Keratinocyte (primary cell): ENCODE measurements at regions not wholly inside any gene's neighbourhood (a gene's known extent, or its start where the extent isn't known, plus 50 kb on each side); places are given as distances from the start of the nearest gene placed in this dataset.

Experiments used
- DNase-seq: peaks from one replicate; pipeline ENCODE4 v3.0.0-alpha.2; 2011; ENCODE audit warnings: low read depth, missing footprints, low spot score
- FAIRE-seq: peaks from 2 replicates; lab custom pipeline; 2011; peaks lifted over from hg19 to GRCh38; lab: Jason Lieb, UNC
- H2AFZ ChIP-seq: 2 replicates; pipeline ENCODE4 v1.6.0; 2012; ENCODE audit warnings: low read length, control low read depth, inconsistent platforms; ENCODE audit not compliant: control insufficient read depth
- H3K27ac ChIP-seq: 2 replicates; pipeline ENCODE4 v1.5.1; 2011; ENCODE audit warnings: low read length; ENCODE audit not compliant: control insufficient read depth, insufficient read depth
- H3K27me3 ChIP-seq: 3 replicates; pipeline ENCODE4 v1.6.0; 2011; ENCODE audit warnings: low read length; ENCODE audit not compliant: control insufficient read depth, insufficient read depth; ENCODE audit errors: extremely low read depth
- H3K36me3 ChIP-seq, 2 experiments: 2 replicates in 1 of 2; 3 replicates in 1 of 2; pipeline ENCODE4 v1.5.1; 2011; ENCODE audit warnings: low read length in 2 of 2, mild to moderate bottlenecking in 1 of 2; ENCODE audit not compliant: control insufficient read depth in 2 of 2, insufficient read depth in 2 of 2; ENCODE audit errors: extremely low read depth in 1 of 2
- H3K4me1 ChIP-seq: 3 replicates; pipeline ENCODE4 v1.5.1; 2011; ENCODE audit warnings: low read length; ENCODE audit not compliant: control insufficient read depth, insufficient read depth; ENCODE audit errors: extremely low read depth
- H3K4me2 ChIP-seq: 3 replicates; pipeline ENCODE4 v1.6.0; 2011; ENCODE audit warnings: low read depth, low read length; ENCODE audit not compliant: control insufficient read depth, insufficient read depth; ENCODE audit errors: extremely low read depth
- H3K4me3 ChIP-seq, 3 experiments: fragments of 200-600 bp in 1 of 3; sonication (generic) in 1 of 3; 2 replicates in 2 of 3; 3 replicates in 1 of 3; pipeline ENCODE4 v1.5.1; 2011 to 2016; ENCODE audit warnings: low read length in 3 of 3, mild to moderate bottlenecking in 3 of 3, control low read depth in 2 of 3, inconsistent platforms in 1 of 3, low read depth in 1 of 3, mixed read lengths in 1 of 3, mixed run types in 1 of 3, moderate library complexity in 1 of 3; ENCODE audit not compliant: control insufficient read depth in 2 of 3, insufficient read depth in 2 of 3; ENCODE audit errors: extremely low read depth in 1 of 3
- H3K79me2 ChIP-seq: 2 replicates; pipeline ENCODE4 v1.6.0; 2012; ENCODE audit warnings: low read length; ENCODE audit not compliant: control insufficient read depth, insufficient read depth
- H3K9ac ChIP-seq: 3 replicates; pipeline ENCODE4 v1.6.0; 2011; ENCODE audit warnings: low read length; ENCODE audit not compliant: control insufficient read depth, insufficient read depth; ENCODE audit errors: extremely low read depth
- H3K9me1 ChIP-seq: 3 replicates; pipeline ENCODE4 v1.6.0; 2011; ENCODE audit warnings: low read length; ENCODE audit not compliant: control insufficient read depth, insufficient read depth; ENCODE audit errors: extremely low read depth
- H3K9me3 ChIP-seq: 2 replicates; pipeline ENCODE4 v1.5.1; 2012; ENCODE audit warnings: low read depth, low read length; ENCODE audit not compliant: control insufficient read depth
- H4K20me1 ChIP-seq: 3 replicates; pipeline ENCODE4 v1.6.0; 2011; ENCODE audit warnings: low read length; ENCODE audit not compliant: control insufficient read depth, insufficient read depth; ENCODE audit errors: extremely low read depth
- CTCF ChIP-seq, 3 experiments: IDR thresholded peaks in 1 of 3; conservative IDR thresholded peaks in 1 of 3; optimal IDR thresholded peaks in 1 of 3; 2 replicates in 2 of 3; 3 replicates in 1 of 3; pipeline versions ENCODE3 to v1.5.1; 2011; ENCODE audit warnings: low read length in 3 of 3, mild to moderate bottlenecking in 3 of 3, moderate library complexity in 2 of 3, control low read depth in 1 of 3, inconsistent platforms in 1 of 3; ENCODE audit not compliant: insufficient read depth in 2 of 3; ENCODE audit errors: extremely low read depth in 1 of 3
- EZH2 ChIP-seq: IDR thresholded peaks from one replicate; pipeline ENCODE4 v1.6.1; 2012; ENCODE audit warnings: inconsistent platforms, mild to moderate bottlenecking, low read length, moderate library complexity
- dilution Hi-C: fragments of 300-500 bp; cut with MboI; formaldehyde crosslinking; loops from one replicate; pipeline ENCODE4 v1.7.0; 2020; ENCODE audit warnings: low sequenced_read_pairs; ENCODE audit not compliant: extremely low pct_ligation_motif_present

- Histone ChIP-seq H3K27me3 (no peaks in the 10 kb centered on the region), H3K36me3 (no peaks in the 10 kb centered on the region), H3K9me1 (no peaks in the 10 kb centered on the region), H3K79me2 (no peaks in the 10 kb centered on the region), H3K27ac (no peak overlapping the region), H3K4me2 (no peak overlapping the region), H3K9ac (no peak overlapping the region), H4K20me1 (no peaks in the 10 kb centered on the region), H3K9me3 (no peaks in the 10 kb centered on the region), H2AFZ (no peak overlapping the region), H3K4me1 (no peaks in the 10 kb centered on the region), H3K4me3 (no peak overlapping the region)
- no peak for TF ChIP-seq EZH2
- FAIRE-seq: no peak
- dilution Hi-C loops: no loop called here
- no peak for DNase-seq
Measured at GRCh38 chr2:853203-853870, 97.3 kb upstream of the SNTG2 start.

- Histone ChIP-seq H3K4me1 (no peaks in the 10 kb centered on the region), H3K79me2 (no peaks in the 10 kb centered on the region), H3K4me2 (no peak overlapping the region), H3K9me1 (no peaks in the 10 kb centered on the region), H3K9me3 (peaks cover 5% of the 10 kb centered on the region), H3K27ac (no peak overlapping the region), H3K4me3 (no peak overlapping the region), H3K27me3 (no peaks in the 10 kb centered on the region), H3K9ac (no peak overlapping the region), H3K36me3 (no peaks in the 10 kb centered on the region), H2AFZ (no peak overlapping the region), H4K20me1 (no peaks in the 10 kb centered on the region)
- DNase-seq (no peak), FAIRE-seq (no peak)
- dilution Hi-C loops: no loop called here
- TF ChIP-seq CTCF (optimal IDR thresholded peaks at IDR 0.05 in 1 of 3, IDR thresholded peaks at IDR 0.05 in 1 of 3, conservative IDR thresholded peaks at IDR 0.05 in 1 of 3; ENCODE audit: extremely low read depth in 1 of 3, insufficient read depth in 2 of 3, low read length in 3 of 3): no peak
- no peak for TF ChIP-seq EZH2
Measured at GRCh38 chr2:852168-852567, 98.5 kb upstream of the SNTG2 start.

- no peak for DNase-seq
- Histone ChIP-seq H3K79me2 (no peaks in the 10 kb centered on the region), H3K9me1 (no peaks in the 10 kb centered on the region), H3K27me3 (no peaks in the 10 kb centered on the region), H4K20me1 (no peaks in the 10 kb centered on the region), H3K9ac (no peak overlapping the region), H3K4me2 (no peak overlapping the region), H2AFZ (no peak overlapping the region), H3K4me1 (no peaks in the 10 kb centered on the region), H3K36me3 (no peaks in the 10 kb centered on the region), H3K9me3 (peaks cover 8% of the 10 kb centered on the region), H3K4me3 (no peak overlapping the region), H3K27ac (no peak overlapping the region)
- dilution Hi-C loops: no loop called here
- TF ChIP-seq EZH2: no peak
- TF ChIP-seq CTCF (optimal IDR thresholded peaks at IDR 0.05 in 1 of 3, IDR thresholded peaks at IDR 0.05 in 1 of 3, conservative IDR thresholded peaks at IDR 0.05 in 1 of 3; ENCODE audit: extremely low read depth in 1 of 3, insufficient read depth in 2 of 3, low read length in 3 of 3): no peak
- no peak for FAIRE-seq
Measured at GRCh38 chr2:851680-852079, 99.0 kb upstream of the SNTG2 start.
